GM20000 (cell line): ENCODE measurements at regions not wholly inside any gene's neighbourhood (a gene's known extent, or its start where the extent isn't known, plus 50 kb on each side); places are given as distances from the start of the nearest gene placed in this dataset.

Experiments
- DNase-seq: peaks from one replicate; pipeline ENCODE4 v3.0.0; 2012; ENCODE audit warnings: low spot score
- CTCF ChIP-seq: IDR thresholded peaks from 2 replicates; pipeline ENCODE4 v1.5.1; 2012; ENCODE audit warnings: mild to moderate bottlenecking, control low read depth; ENCODE audit errors: extremely low read depth, missing control alignments

GRCh38 chr22:27541836-27542235 is 259.7 kb downstream of the MN1 start:
- DNase-seq: no peak
- TF ChIP-seq CTCF: no peak

GRCh38 chr22:27542602-27543001 is 259.0 kb downstream of the MN1 start:
- no peak for TF ChIP-seq CTCF
- no peak for DNase-seq

GRCh38 chr22:27543460-27543859 is 258.1 kb downstream of the MN1 start:
- no peak for TF ChIP-seq CTCF
- DNase-seq: no peak

GRCh38 chr22:27545085-27545484 is 256.5 kb downstream of the MN1 start:
- no peak for DNase-seq
- TF ChIP-seq CTCF: no peak

- DNase-seq: no peak
- no peak for TF ChIP-seq CTCF
These were observed 255.2 kb downstream of the MN1 start for GRCh38 chr22:27546157-27546935.

GRCh38 chr22:27551402-27551801 is 250.2 kb downstream of the MN1 start:
- TF ChIP-seq CTCF: no peak

GRCh38 chr22:27552176-27552575 is 249.4 kb downstream of the MN1 start:
- TF ChIP-seq CTCF: no peak
- no peak for DNase-seq

More at GRCh38 chr22:27551402-27551801, 250.2 kb downstream of the MN1 start:
- DNase-seq: no peak
